ENCODE measurements at regions not wholly inside any gene's neighbourhood (a gene's known extent, or its start where the extent isn't known, plus 50 kb on each side); places are given as distances from the start of the nearest gene placed in this dataset.

GRCh38 chr2:59041139-59041538, 800.0 kb upstream of the FANCL start:
- H3K27ac ChIP-seq: no peak overlapping the region
- no peak overlapping the region for H3K4me3 ChIP-seq
- TF ChIP-seq POLR2A (IDR thresholded peaks at IDR 0.05): no peak
- no peak for TF ChIP-seq CTCF (IDR thresholded peaks at IDR 0.05)
- no peaks in the 10 kb centered on the region for H3K9me3 ChIP-seq
- H3K27me3 ChIP-seq: no peaks in the 10 kb centered on the region
- DNase-seq: no peak
- no peaks in the 10 kb centered on the region for H3K36me3 ChIP-seq
- H3K4me1 ChIP-seq: no peaks in the 10 kb centered on the region

DNA sequence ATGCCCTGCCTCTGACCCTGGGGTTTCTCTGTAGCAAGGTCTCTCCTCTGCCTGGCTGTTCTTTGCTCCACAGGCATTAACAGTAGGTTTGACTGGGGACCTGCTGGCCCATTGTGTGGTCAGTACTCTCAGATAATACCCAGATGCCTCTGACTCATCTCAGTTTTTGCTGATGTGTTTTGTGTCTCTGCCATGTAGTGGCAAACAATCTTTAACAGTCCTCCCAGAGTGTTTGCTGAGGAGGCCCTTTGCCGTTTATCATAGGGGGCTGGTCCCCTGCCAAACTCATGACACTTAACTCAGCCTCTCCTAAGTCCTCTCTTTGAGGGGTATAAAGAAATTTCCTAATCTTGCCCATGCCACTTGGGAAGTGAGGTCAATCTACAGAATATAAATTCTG, 793.7 kb upstream of the FANCL start:
- Histone ChIP-seq H3K4me1 (no peaks in the 10 kb centered on the region), H3K9me3 (no peaks in the 10 kb centered on the region), H3K4me3 (no peak overlapping the region), H3K27me3 (no peaks in the 10 kb centered on the region), H3K27ac (no peak overlapping the region), H3K36me3 (no peaks in the 10 kb centered on the region)
- TF ChIP-seq CTCF (IDR thresholded peaks at IDR 0.05) (no peak), POLR2A (IDR thresholded peaks at IDR 0.05) (no peak)
- DNase-seq: no peak

DNA sequence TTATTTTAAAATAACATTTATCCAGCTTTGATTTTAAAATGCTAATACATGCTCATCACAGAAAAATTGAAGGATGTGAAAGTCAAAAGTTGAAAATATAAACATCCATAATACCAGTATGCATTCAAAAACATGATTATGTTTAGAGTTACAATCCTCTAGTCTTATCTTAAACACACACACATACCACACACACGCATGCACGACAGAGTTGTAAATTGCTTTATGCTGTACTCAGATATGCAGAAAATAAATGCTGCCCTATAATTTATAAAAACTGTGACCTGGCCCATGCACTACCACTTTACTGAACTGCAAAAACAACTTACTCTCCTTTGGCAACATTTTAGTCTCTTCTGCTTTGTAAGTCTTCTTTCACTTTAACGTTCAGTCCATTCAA, 793.0 kb upstream of the FANCL start:
- Histone ChIP-seq H3K9me3 (no peaks in the 10 kb centered on the region), H3K4me3 (no peak overlapping the region), H3K4me1 (no peaks in the 10 kb centered on the region), H3K27ac (no peak overlapping the region), H3K36me3 (no peaks in the 10 kb centered on the region), H3K27me3 (no peaks in the 10 kb centered on the region)
- DNase-seq: no peak
- TF ChIP-seq CTCF (IDR thresholded peaks at IDR 0.05) (no peak), POLR2A (IDR thresholded peaks at IDR 0.05) (no peak)

DNA sequence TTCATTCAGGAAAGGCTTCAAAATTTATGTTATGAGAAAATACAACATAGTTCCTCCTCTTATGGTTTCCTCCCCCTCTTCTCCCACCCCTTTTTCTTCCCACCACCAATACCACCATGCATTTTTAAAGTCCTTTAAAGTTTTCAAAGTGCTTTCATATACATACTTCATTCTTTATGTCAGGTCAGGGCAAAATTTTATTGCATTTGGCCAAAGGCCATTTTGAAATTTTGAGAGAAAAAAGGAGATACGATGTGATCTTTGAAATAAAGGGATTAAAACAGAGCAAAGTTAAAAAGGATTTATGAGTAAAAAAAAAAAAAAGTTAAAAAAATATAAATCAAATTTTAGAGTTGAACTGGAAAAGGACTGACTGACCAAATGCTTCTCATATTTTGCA, 792.5 kb upstream of the FANCL start:
- Histone ChIP-seq H3K9me3 (no peaks in the 10 kb centered on the region), H3K4me1 (no peaks in the 10 kb centered on the region), H3K27me3 (no peaks in the 10 kb centered on the region), H3K36me3 (no peaks in the 10 kb centered on the region), H3K4me3 (no peak overlapping the region), H3K27ac (no peak overlapping the region)
- DNase-seq: no peak
- no peak for TF ChIP-seq CTCF (IDR thresholded peaks at IDR 0.05)
- TF ChIP-seq POLR2A (IDR thresholded peaks at IDR 0.05): no peak

- Histone ChIP-seq H3K27me3 (no peaks in the 10 kb centered on the region), H3K36me3 (no peaks in the 10 kb centered on the region), H3K9me3 (no peaks in the 10 kb centered on the region), H3K27ac (no peak overlapping the region), H3K4me3 (no peak overlapping the region), H3K4me1 (no peaks in the 10 kb centered on the region)
- no peak for DNase-seq
- TF ChIP-seq POLR2A (IDR thresholded peaks at IDR 0.05) (no peak), CTCF (IDR thresholded peaks at IDR 0.05) (no peak)
These were observed 791.4 kb upstream of the FANCL start for GRCh38 chr2:59032499-59032898.

GRCh38 chr2:59029058-59029457, 787.9 kb upstream of the FANCL start:
- no peak for DNase-seq
- no peaks in the 10 kb centered on the region for H3K27me3 ChIP-seq
- no peaks in the 10 kb centered on the region for H3K9me3 ChIP-seq
- no peak overlapping the region for H3K27ac ChIP-seq
- H3K4me1 ChIP-seq: no peaks in the 10 kb centered on the region
- H3K36me3 ChIP-seq: no peaks in the 10 kb centered on the region
- H3K4me3 ChIP-seq: no peak overlapping the region
- TF ChIP-seq CTCF (IDR thresholded peaks at IDR 0.05): no peak
- TF ChIP-seq POLR2A (IDR thresholded peaks at IDR 0.05): no peak

All from Peyer's patch (tissue), 4 donors.